Pulmonary artery endothelial cell (primary cell): ENCODE measurements at regions not wholly inside any gene's neighbourhood (a gene's known extent, or its start where the extent isn't known, plus 50 kb on each side); places are given as distances from the start of the nearest gene placed in this dataset.
"Not testable (repeated sequence)": the region's sequence is repeated elsewhere in the genome, so short reads cannot be mapped to it uniquely, and the experiment has no call there.

Source experiments
- DNase-seq: peaks from one replicate; pipeline ENCODE4 v3.0.0-alpha.2; 2011; ENCODE audit warnings: low read depth, low spot score

DNA sequence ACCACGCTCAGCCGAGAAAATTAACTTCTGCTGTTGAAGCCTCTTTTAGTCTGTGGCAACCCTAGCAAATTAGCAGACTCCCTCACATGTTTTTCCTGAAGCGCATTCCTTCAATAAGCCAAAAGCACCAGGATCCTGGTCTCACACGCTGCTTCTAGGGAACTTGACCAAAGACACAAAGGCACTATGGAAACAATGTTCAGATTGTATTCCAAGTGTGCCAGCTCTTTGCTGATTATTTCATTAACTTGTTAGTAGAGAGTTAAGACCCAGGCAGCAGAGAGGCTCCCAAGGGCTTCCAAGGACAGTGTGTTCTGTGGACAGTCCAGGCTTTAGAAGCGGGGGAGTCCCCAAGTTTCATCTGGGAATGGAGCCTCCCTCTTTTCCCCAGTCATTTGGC is 94.4 kb upstream of the BASP1 start:
- no peak for DNase-seq

DNA sequence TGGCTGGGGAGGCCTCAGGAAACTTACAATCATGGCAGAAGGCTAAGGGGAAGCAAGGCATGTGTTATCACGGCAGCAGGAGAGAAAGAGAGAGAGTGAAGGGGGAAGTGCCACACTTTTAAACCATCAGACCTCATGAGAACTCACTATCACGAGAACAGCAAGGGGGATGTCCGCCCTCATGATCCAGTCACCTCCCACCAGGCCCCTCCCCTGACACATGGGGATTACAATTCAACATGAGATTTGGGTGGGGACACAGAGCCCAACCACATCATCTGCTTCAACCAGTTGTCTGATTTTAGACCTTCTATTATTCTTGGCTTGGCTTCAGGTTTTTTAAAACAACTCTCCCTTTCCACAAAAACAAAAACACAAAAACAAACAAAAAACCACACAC is 93.7 kb upstream of the BASP1 start:
- DNase-seq: not testable (repeated sequence)

GRCh38 chr5:17127743-17128231 is 89.6 kb upstream of the BASP1 start:
- DNase-seq: peak; percentile 62

DNA sequence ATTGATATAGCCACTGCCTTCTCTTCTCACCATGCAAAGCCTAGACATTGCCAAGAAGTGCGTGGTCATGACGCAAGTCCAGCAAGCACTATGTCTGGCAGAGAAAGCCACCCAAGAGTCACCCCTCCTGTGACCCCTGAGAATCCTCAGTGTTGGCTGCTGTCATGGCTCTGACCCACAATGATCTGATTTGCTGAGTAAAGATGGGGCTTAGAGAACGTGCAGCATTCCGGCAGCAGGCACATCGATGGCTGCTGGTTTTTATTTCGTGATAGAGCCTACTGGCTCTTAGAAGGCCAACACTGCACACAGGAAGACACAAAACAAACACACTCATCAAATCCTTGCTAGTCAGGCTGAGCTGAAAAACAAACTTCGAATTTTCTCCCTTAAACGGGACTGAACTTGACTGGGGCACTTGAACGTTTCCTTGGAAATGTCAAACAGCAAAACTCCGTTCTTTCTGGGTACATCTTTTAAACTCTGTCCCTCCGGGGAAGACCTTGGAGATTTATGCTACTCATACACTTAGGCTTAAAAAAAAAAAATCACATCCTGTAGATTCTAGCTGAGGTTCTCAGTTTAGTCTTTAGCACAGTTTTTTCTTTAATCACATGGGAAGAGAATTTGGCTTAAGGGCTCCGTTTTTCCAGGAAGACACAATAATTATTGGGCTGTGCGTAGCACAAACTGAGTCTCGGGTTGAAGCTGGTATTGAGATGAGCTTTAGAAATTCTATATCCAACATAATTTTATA is 88.2 kb upstream of the BASP1 start:
- no peak for DNase-seq

DNA sequence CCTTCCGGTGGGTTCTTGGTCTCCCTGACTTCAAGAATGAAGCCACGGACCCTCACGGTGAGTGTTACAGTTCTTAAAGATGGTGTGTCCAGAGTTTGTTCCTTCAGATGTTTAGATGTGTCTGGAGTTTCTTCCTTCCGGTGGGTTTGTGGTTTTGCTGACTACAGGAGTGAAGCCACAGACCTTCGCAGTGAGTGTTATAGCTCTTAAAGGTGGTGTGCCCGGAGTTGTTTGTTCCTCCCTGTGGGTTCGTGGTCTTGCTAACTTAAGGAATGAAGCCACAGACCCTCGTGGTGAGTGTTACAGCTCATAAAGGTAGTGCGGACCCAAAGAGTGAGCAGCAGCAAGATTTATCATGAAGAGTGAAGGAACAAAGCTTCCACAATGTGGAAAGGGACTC is 87.1 kb upstream of the BASP1 start:
- DNase-seq: not testable (repeated sequence)

- no peak for DNase-seq
Measured at GRCh38 chr5:17132444-17133083, 84.9 kb upstream of the BASP1 start.

GRCh38 chr5:17135050-17135449 is 82.4 kb upstream of the BASP1 start:
- no peak for DNase-seq

GRCh38 chr5:17143335-17143734 is 74.1 kb upstream of the BASP1 start:
- DNase-seq: no peak

DNA sequence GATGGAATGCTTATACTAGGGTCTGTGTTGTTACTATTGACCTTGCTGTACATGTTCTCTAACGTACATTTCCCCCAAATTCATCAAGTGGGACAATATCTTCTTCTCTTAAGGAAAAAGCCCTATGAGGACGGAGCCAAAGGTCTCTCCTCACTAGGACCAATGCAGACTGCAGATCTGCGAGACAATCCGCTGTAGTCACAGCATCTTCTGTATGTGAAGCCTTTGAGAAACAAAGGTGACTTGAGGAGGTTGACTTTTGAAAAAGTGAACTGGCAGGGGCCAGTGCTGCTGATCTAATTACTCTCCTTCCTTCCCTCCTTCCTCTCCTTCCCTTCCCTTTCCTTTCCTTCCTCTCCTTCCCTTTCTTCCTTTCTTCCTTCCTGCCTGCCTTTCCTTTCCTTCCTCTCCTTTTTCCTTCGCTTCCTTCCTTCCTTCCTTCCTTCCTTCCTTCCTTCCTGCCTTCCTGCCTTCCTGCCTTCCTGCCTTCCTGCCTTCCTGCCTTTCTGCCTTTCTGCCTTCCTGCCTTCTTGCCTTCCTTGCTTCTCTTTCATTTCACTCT is 71.1 kb upstream of the BASP1 start:
- DNase-seq: no peak

- no peak for DNase-seq
Measured at GRCh38 chr5:17147170-17147569, 70.3 kb upstream of the BASP1 start.

- no peak for DNase-seq
Measured at GRCh38 chr5:17147617-17148016, 69.8 kb upstream of the BASP1 start.

GRCh38 chr5:17148481-17148880 is 69.0 kb upstream of the BASP1 start:
- DNase-seq: no peak

- no peak for DNase-seq
Measured at GRCh38 chr5:17149786-17150185, 67.6 kb upstream of the BASP1 start.

DNA sequence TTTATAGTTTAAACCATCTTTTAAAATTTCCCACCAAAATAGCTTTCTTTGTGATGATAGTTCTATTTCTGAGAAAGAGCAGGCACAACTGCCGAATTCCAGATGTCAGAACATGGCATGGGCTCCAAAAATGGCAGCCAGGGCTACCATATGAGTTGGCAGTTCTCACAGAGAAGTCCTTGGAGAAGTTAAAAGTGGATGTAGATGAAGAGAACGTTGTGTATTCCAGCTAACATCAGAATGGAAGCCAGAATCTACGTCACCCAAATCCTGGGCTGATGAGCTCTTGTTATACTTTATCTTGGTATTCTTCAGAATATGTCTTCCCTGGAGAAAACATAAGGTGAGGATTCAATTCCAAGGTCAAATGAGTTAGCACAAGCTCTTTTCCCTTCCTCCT is 66.9 kb upstream of the BASP1 start:
- no peak for DNase-seq

GRCh38 chr5:17151686-17152085 is 65.7 kb upstream of the BASP1 start:
- no peak for DNase-seq

- DNase-seq: no peak
Measured at GRCh38 chr5:17154211-17154996, 63.0 kb upstream of the BASP1 start.

DNA sequence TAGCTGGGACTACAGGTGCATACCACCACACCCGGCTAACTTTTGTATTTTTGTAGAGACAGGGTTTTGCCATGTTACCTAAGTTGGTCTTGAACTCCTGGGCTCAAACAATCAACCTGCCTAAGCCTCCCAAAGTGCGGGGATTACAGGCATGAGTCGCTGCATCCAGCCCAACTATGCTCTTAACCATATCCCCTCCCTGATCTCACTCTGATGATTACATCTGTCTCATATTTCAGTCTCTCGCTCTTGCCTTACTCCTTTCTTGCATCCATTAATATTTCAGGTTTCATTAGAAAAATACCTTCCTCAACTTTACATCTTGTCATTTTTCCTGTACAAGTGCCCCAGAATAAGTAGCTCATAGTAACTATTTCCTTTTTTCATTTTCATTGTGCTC is 61.0 kb upstream of the BASP1 start:
- DNase-seq: no peak

- no peak for DNase-seq
Measured at GRCh38 chr5:17157294-17157693, 60.1 kb upstream of the BASP1 start.

GRCh38 chr5:17157916-17158529 is 59.4 kb upstream of the BASP1 start:
- DNase-seq: no peak

DNA sequence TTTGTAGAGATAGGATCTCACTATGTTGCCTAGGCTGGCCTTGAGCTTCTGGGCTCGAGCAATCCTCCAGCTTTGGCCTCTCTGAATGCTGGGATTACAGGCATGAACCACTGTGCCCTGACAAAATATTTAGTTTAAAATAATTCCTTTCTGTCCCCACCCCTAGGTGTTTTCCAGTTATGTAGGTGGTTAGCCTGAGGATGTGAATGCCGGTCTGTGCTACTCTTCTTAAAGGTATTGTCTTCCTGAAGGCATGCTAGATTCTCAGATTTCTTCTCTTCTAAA is 56.7 kb upstream of the BASP1 start:
- DNase-seq: no peak

DNA sequence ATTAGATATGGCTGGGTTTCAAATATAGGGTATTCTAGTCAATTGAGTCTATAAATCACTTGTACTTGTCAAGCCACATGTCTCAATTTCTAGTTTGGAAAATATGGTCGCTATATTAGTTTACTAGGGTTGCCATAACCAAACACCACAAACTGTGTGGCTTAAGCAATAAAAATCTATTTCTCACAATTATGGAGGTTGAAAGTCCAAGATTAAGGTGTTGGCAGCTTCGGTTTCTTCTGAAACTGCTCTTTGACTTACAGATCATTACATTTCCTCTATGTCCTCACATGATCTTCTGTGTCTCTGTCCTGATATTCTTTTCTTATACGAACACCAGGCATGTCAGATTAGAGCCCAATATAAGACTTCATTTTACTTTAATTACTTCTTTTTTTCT is 55.8 kb upstream of the BASP1 start:
- no peak for DNase-seq

DNA sequence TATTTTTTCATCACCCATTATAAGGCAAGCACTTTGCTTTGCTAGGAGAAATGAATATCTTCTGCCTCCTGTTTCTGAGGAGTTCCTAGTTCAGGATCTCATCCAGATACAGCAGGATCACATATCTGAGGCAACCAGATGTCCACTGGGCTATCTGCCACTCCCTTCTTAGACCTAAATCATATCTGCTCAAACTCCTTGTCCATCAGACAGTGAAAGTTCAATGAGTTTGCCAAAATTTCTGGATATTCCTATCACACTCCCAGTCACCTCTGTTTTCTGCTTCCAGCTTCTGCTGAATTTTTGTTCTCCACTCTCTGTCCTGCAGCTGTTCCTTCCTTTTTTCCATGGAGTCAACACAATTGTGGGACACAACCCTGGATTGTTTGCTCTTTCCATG is 54.2 kb upstream of the BASP1 start:
- no peak for DNase-seq
